IMR-90 (cell line): ENCODE measurements at regions not wholly inside any gene's neighbourhood (a gene's known extent, or its start where the extent isn't known, plus 50 kb on each side); places are given as distances from the start of the nearest gene placed in this dataset.

ENCODE experiments used
- ATAC-seq: fragments of 200-7000 bp; cut with Tn5 transposase; 2 replicates; pipeline ENCODE4 v1.9.1; 2020; ENCODE audit warnings: low read depth, mild to moderate bottlenecking, moderate library complexity
- BruUV-seq: library from RNA; stranded (reverse); fragments of 400-500 nt; replicated peaks from 2 replicates; lab custom pipeline; 2021; lab: Mats Ljungman, UMichigan
- CTCF ChIA-PET: fragments of 300-600 bp; formaldehyde crosslinking; extraction: SDS; loops from one replicate; lab custom pipeline; 2021; ENCODE audit warnings: antibody characterized with exemption; lab: Yijun Ruan, JAX
- POLR2A ChIA-PET: fragments of 300-600 bp; sonication (Branson Sonifier 250); formaldehyde crosslinking; loops from one replicate; lab custom pipeline; 2022; ENCODE audit warnings: antibody characterized with exemption; ENCODE audit not compliant: unreplicated experiment; lab: Charles Lee
- DNase-seq: peaks from one replicate; pipeline ENCODE4 v3.0.0; 2013
- H2AFZ ChIP-seq: replicated peaks from 2 replicates; pipeline ENCODE3; 2013; ENCODE audit warnings: low read length, mild to moderate bottlenecking; ENCODE audit not compliant: poor library complexity
- H2AK5ac ChIP-seq: 2 replicates; pipeline ENCODE4 v1.6.1; 2013; ENCODE audit warnings: low read depth, low read length, inconsistent platforms
- H2AK9ac ChIP-seq: replicated peaks from 2 replicates; pipeline ENCODE3; 2013; ENCODE audit warnings: mild to moderate bottlenecking, low read depth, low read length, moderate library complexity; ENCODE audit not compliant: poor library complexity
- H2BK120ac ChIP-seq: 2 replicates; pipeline ENCODE4 v1.6.1; 2013; ENCODE audit warnings: low read depth, low read length, inconsistent platforms
- H2BK15ac ChIP-seq: 3 replicates; pipeline ENCODE4 v1.6.1; 2013; ENCODE audit warnings: low read depth, low read length, inconsistent platforms
- H2BK20ac ChIP-seq: 2 replicates; pipeline ENCODE4 v1.6.1; 2013; ENCODE audit warnings: low read depth, mild to moderate bottlenecking, inconsistent platforms, low read length, moderate library complexity
- H2BK5ac ChIP-seq: 2 replicates; pipeline ENCODE4 v1.6.1; 2013; ENCODE audit warnings: mild to moderate bottlenecking, low read depth, low read length, inconsistent platforms; ENCODE audit not compliant: poor library complexity, severe bottlenecking
- H3K14ac ChIP-seq: replicated peaks from 2 replicates; pipeline ENCODE4 v1.6.1; 2013; ENCODE audit warnings: low read depth, low read length, inconsistent platforms
- H3K18ac ChIP-seq: 2 replicates; pipeline ENCODE4 v1.6.1; 2013; ENCODE audit warnings: low read depth, low read length, control low read depth
- H3K23ac ChIP-seq: 2 replicates; pipeline ENCODE4 v1.6.1; 2013; ENCODE audit warnings: low read depth, low read length, inconsistent platforms
- H3K27ac ChIP-seq: 2 replicates; pipeline ENCODE4 v1.5.1; 2013; ENCODE audit warnings: mild to moderate bottlenecking, control low read depth, low read length; ENCODE audit not compliant: insufficient read depth
- H3K27me3 ChIP-seq: 2 replicates; pipeline ENCODE4 v1.6.1; 2013; ENCODE audit warnings: low read length; ENCODE audit not compliant: control insufficient read depth, insufficient read depth
- H3K36me3 ChIP-seq: 2 replicates; pipeline ENCODE4 v1.6.1; 2013; ENCODE audit warnings: low read length, mixed read lengths; ENCODE audit not compliant: control insufficient read depth, insufficient read depth
- H3K4ac ChIP-seq: 2 replicates; pipeline ENCODE4 v1.6.1; 2013; ENCODE audit warnings: low read depth, low read length, inconsistent platforms
- H3K4me1 ChIP-seq: 2 replicates; pipeline ENCODE4 v1.6.1; 2013; ENCODE audit warnings: low read length, mixed read lengths; ENCODE audit not compliant: control insufficient read depth, insufficient read depth
- H3K4me2 ChIP-seq: 2 replicates; pipeline ENCODE4 v1.6.1; 2013; ENCODE audit warnings: low read depth, mild to moderate bottlenecking, control low read depth, low read length, moderate library complexity
- H3K4me3 ChIP-seq: 2 replicates; pipeline ENCODE4 v1.5.1; 2013; ENCODE audit warnings: low read depth, mild to moderate bottlenecking, control low read depth, low read length, moderate library complexity; ENCODE audit not compliant: insufficient read depth
- H3K56ac ChIP-seq: 2 replicates; pipeline ENCODE4 v1.6.1; 2013; ENCODE audit warnings: low read length, inconsistent platforms; ENCODE audit not compliant: insufficient read depth; ENCODE audit errors: extremely low read depth
- H3K79me1 ChIP-seq, 2 experiments: 2 replicates each; pipeline ENCODE4 v1.6.1; 2013; ENCODE audit warnings: low read length in 2 of 2, inconsistent platforms in 1 of 2, low read depth in 1 of 2
- H3K9ac ChIP-seq: 2 replicates; pipeline ENCODE4 v1.6.1; 2013; ENCODE audit warnings: low read depth, low read length, control low read depth
- H3K9me1 ChIP-seq: 2 replicates; pipeline ENCODE4 v1.6.1; 2013; ENCODE audit warnings: low read length, inconsistent platforms; ENCODE audit not compliant: insufficient read depth
- H3K9me3 ChIP-seq: 2 replicates; pipeline ENCODE4 v1.6.1; 2013; ENCODE audit warnings: low read length; ENCODE audit not compliant: control insufficient read depth, insufficient read depth
- H4K20me1 ChIP-seq: 2 replicates; pipeline ENCODE4 v1.6.1; 2013; ENCODE audit warnings: low read length, inconsistent platforms; ENCODE audit not compliant: insufficient read depth
- H4K5ac ChIP-seq: 2 replicates; pipeline ENCODE4 v1.6.1; 2013; ENCODE audit warnings: mild to moderate bottlenecking, low read depth, low read length, control low read depth
- H4K8ac ChIP-seq, 2 experiments: 2 replicates each; pipeline ENCODE4 v1.6.1; 2013; ENCODE audit warnings: low read depth in 2 of 2, low read length in 2 of 2, control low read depth in 1 of 2, inconsistent platforms in 1 of 2
- H4K91ac ChIP-seq: 2 replicates; pipeline ENCODE4 v1.6.1; 2013; ENCODE audit warnings: low read depth, low read length, inconsistent platforms; ENCODE audit not compliant: insufficient read depth
- BHLHE40 ChIP-seq: fragments of 150-350 bp; IDR thresholded peaks from 2 replicates; pipeline ENCODE4 v1.6.1; 2016; ENCODE audit warnings: mild to moderate bottlenecking, low read depth, low read length
- CEBPB ChIP-seq: IDR thresholded peaks from 2 replicates; pipeline ENCODE4 v1.6.1; 2012; ENCODE audit warnings: low read depth, low read length, improper control_type of control experiment
- CHD1 ChIP-seq: IDR thresholded peaks from 2 replicates; pipeline ENCODE4 v1.6.1; 2012; ENCODE audit warnings: low read depth, low read length, improper control_type of control experiment
- FOS ChIP-seq: fragments of 150-350 bp; IDR thresholded peaks from 2 replicates; pipeline ENCODE4 v1.6.1; 2016; ENCODE audit warnings: low read depth, low read length
- MAFK ChIP-seq: IDR thresholded peaks from 2 replicates; pipeline ENCODE4 v1.6.1; 2012; ENCODE audit warnings: low read depth, low read length, improper control_type of control experiment
- MAZ ChIP-seq: IDR thresholded peaks from 2 replicates; pipeline ENCODE4 v1.6.1; 2012; ENCODE audit warnings: low read depth, mild to moderate bottlenecking, low read length, improper control_type of control experiment, moderate library complexity, borderline replicate concordance
- MXI1 ChIP-seq: IDR thresholded peaks from 2 replicates; pipeline ENCODE4 v1.6.1; 2012; ENCODE audit warnings: low read depth, mild to moderate bottlenecking, low read length, moderate library complexity, borderline replicate concordance
- NFE2L2 ChIP-seq: fragments of 150-350 bp; IDR thresholded peaks from 2 replicates; pipeline ENCODE4 v1.6.1; 2016; ENCODE audit warnings: low read depth, mild to moderate bottlenecking, low read length
- POLR2A ChIP-seq: IDR thresholded peaks from 2 replicates; pipeline ENCODE4 v1.6.1; 2012; ENCODE audit warnings: mild to moderate bottlenecking, low read depth, low read length
- RAD21 ChIP-seq: IDR thresholded peaks from 2 replicates; pipeline ENCODE4 v1.6.1; 2012; ENCODE audit warnings: low read length, improper control_type of control experiment
- RCOR1 ChIP-seq: IDR thresholded peaks from 2 replicates; pipeline ENCODE4 v1.6.1; 2012; ENCODE audit warnings: mild to moderate bottlenecking, low read length, improper control_type of control experiment; ENCODE audit not compliant: insufficient replicate concordance
- RFX5 ChIP-seq: IDR thresholded peaks from 2 replicates; pipeline ENCODE4 v1.8.0; 2012; ENCODE audit warnings: low read depth, mild to moderate bottlenecking, low read length, moderate library complexity
- SMC3 ChIP-seq: fragments of 150-350 bp; IDR thresholded peaks from 2 replicates; pipeline ENCODE4 v1.6.1; 2016; ENCODE audit warnings: low read depth, mild to moderate bottlenecking, antibody characterized with exemption, low read length, moderate library complexity
- WGBS, 2 experiments: methylation state at CpG; one replicate each; pipeline versions ENCODE4 v1.1.5 to v1.1.7; 2013; ENCODE audit warnings: missing lambda C conversion rate in 2 of 2; ENCODE audit not compliant: insufficient read length in 1 of 2; ENCODE audit errors: extremely low coverage in 2 of 2; 5-methylcytosine and 5-hydroxymethylcytosine counted together
- dilution Hi-C: fragments of 300-500 bp; cut with HindIII; formaldehyde crosslinking; loops from one replicate; pipeline ENCODE4 v1.14.3; 2018; ENCODE audit warnings: low sequenced_read_pairs; ENCODE audit not compliant: unreplicated experiment
- in situ Hi-C: fragments of 300-500 bp; cut with MboI; formaldehyde crosslinking; loops from 3 replicates; pipeline ENCODE4 v1.14.3; 2019; ENCODE audit warnings: low sequenced_read_pairs, inconsistent platforms, mixed read lengths
- intact Hi-C: fragments of 100-400 bp; cut with micrococcal nuclease; formaldehyde crosslinking; loops from 2 replicates; pipeline ENCODE4 v1.10.0; 2022
- TF ChIP-seq, protein P1 (sequence below): fragments of 150-350 bp; IDR thresholded peaks from 2 replicates; pipeline ENCODE4 v1.6.1; 2017; ENCODE audit warnings: mild to moderate bottlenecking, antibody characterized with exemption, low read length, low read depth
- TF ChIP-seq, protein P2 (sequence below): conservative IDR thresholded peaks from 2 replicates; pipeline ENCODE4 v1.5.1; 2012; ENCODE audit warnings: mild to moderate bottlenecking, low read depth, low read length, improper control_type of control experiment
- TF ChIP-seq, protein P3 (sequence below): fragments of 150-350 bp; IDR thresholded peaks from 2 replicates; pipeline ENCODE4 v1.6.1; 2016; ENCODE audit warnings: low read depth, mild to moderate bottlenecking, low read length, moderate library complexity, borderline replicate concordance

DNA sequence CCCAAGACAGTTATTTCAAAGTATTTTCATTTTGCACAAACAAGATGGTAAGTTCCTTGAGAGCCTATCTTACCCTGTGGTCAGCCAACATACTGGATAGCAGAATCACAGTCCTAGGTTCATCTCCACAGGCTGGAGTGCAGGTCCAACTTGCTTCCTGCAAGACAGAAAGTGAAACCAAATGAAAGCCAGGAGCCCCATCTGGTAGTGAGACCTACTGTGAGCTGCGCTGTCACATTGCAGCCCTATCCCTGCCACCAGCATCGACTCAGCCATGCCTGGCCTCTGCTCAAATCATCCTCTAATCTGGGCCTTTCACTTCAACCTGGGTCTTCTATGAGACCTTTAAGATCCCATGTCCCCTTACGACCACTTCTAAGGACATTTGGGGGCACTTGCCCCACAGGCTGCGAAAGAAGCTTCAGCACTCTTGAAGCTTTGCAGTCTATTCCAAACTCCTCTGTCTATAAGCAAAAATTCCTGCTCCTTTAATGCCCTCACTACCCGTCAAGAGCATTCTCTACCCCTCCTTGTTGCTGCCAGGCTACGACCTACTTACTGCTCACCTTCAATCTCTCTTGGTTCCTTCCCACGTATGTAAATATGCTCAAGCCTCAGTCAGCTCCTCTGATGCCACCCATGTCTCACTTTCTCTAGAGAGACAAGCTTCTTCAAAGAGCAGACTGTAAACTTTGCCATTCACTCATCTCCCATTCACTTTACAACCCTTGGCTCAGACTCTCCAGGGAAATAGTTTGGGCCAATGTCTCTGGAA lies 55.9 kb upstream of the TSPAN11 start:
- intact Hi-C loops, result no loop called here
- Histone ChIP-seq H3K23ac (no peak overlapping the region), H2AFZ (no peak overlapping the region), H3K4me3 (no peak overlapping the region), H4K8ac (no peak overlapping the region), H3K79me1 (no peaks in the 10 kb centered on the region), H2BK120ac (no peak overlapping the region), H4K91ac (no peak overlapping the region), H4K5ac (no peak overlapping the region), H3K4me1 (no peaks in the 10 kb centered on the region), H3K27ac (no peak overlapping the region), H3K9me3 (no peaks in the 10 kb centered on the region), H2AK9ac (no peak overlapping the region), H2BK5ac (no peak overlapping the region), H3K27me3 (peaks cover 7% of the 10 kb centered on the region; the same call in 1 of the 2 replicates), H3K56ac (no peak overlapping the region), H2AK5ac (no peak overlapping the region), H3K4ac (no peak overlapping the region), H4K20me1 (no peaks in the 10 kb centered on the region), H3K18ac (no peak overlapping the region), H2BK15ac (no peak overlapping the region), H3K9ac (no peak overlapping the region), H3K4me2 (no peak overlapping the region), H3K14ac (no peak overlapping the region), H3K36me3 (no peaks in the 10 kb centered on the region), H2BK20ac (no peak overlapping the region), H3K9me1 (no peaks in the 10 kb centered on the region)
- WGBS, 2 experiments, result 58% methylated on average over 7 of the region's 7 CpGs; no CpG with 5 or more reads in 1 of the 2 experiments
- no TSS peak for BruUV-seq
- dilution Hi-C loops, result no loop called here
- ChIA-PET POLR2A (no interaction called here), CTCF (interaction anchor here (0.5 kb wide), 1 partner anchor 9 kb away, joined by 4 read pairs; no protein-coding TSS in a partner anchor)
- DNase-seq (no peak), ATAC-seq (no peak)
- TF ChIP-seq CHD1, result no peak
- TF ChIP-seq RFX5, result no peak
- no peak for TF ChIP-seq BHLHE40
- no peak for TF ChIP-seq POLR2A
- TF ChIP-seq SMC3, result no peak
- TF ChIP-seq CEBPB, result no peak
- TF ChIP-seq, protein P1, sequence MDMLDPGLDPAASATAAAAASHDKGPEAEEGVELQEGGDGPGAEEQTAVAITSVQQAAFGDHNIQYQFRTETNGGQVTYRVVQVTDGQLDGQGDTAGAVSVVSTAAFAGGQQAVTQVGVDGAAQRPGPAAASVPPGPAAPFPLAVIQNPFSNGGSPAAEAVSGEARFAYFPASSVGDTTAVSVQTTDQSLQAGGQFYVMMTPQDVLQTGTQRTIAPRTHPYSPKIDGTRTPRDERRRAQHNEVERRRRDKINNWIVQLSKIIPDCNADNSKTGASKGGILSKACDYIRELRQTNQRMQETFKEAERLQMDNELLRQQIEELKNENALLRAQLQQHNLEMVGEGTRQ, result no peak
- no peak for TF ChIP-seq NFE2L2
- TF ChIP-seq, protein P2, sequence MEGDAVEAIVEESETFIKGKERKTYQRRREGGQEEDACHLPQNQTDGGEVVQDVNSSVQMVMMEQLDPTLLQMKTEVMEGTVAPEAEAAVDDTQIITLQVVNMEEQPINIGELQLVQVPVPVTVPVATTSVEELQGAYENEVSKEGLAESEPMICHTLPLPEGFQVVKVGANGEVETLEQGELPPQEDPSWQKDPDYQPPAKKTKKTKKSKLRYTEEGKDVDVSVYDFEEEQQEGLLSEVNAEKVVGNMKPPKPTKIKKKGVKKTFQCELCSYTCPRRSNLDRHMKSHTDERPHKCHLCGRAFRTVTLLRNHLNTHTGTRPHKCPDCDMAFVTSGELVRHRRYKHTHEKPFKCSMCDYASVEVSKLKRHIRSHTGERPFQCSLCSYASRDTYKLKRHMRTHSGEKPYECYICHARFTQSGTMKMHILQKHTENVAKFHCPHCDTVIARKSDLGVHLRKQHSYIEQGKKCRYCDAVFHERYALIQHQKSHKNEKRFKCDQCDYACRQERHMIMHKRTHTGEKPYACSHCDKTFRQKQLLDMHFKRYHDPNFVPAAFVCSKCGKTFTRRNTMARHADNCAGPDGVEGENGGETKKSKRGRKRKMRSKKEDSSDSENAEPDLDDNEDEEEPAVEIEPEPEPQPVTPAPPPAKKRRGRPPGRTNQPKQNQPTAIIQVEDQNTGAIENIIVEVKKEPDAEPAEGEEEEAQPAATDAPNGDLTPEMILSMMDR, result no peak
- TF ChIP-seq MAFK, result no peak
- TF ChIP-seq, protein P3, sequence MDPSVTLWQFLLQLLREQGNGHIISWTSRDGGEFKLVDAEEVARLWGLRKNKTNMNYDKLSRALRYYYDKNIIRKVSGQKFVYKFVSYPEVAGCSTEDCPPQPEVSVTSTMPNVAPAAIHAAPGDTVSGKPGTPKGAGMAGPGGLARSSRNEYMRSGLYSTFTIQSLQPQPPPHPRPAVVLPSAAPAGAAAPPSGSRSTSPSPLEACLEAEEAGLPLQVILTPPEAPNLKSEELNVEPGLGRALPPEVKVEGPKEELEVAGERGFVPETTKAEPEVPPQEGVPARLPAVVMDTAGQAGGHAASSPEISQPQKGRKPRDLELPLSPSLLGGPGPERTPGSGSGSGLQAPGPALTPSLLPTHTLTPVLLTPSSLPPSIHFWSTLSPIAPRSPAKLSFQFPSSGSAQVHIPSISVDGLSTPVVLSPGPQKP, result no peak
- no peak for TF ChIP-seq MXI1
- no peak for TF ChIP-seq MAZ
- no peak for TF ChIP-seq FOS
- TF ChIP-seq RCOR1, result no peak
- no peak for TF ChIP-seq RAD21
- in situ Hi-C loops, result no loop called here
